GM21717 (cell line): ENCODE measurements at regions not wholly inside any gene's neighbourhood (a gene's known extent, or its start where the extent isn't known, plus 50 kb on each side); places are given as distances from the start of the nearest gene placed in this dataset.

ENCODE experiments used
- ATAC-seq: cut with Tn5 transposase; IDR thresholded peaks from one replicate; pipeline ENCODE4 v1.9.1; 2021; ENCODE audit warnings: mild to moderate bottlenecking, moderate library complexity; ENCODE audit not compliant: unreplicated experiment

GRCh38 chr5:125695996-125696655 lies 727.1 kb upstream of the GRAMD2B start:
- ATAC-seq: no peak

- no peak for ATAC-seq
These were observed 726.4 kb upstream of the GRAMD2B start for GRCh38 chr5:125696762-125697161.

GRCh38 chr5:125698420-125698819 lies 724.8 kb upstream of the GRAMD2B start:
- ATAC-seq: no peak

GRCh38 chr5:125699860-125700259 lies 723.3 kb upstream of the GRAMD2B start:
- no peak for ATAC-seq

- ATAC-seq: no peak
These were observed 722.8 kb upstream of the GRAMD2B start for GRCh38 chr5:125700380-125700861.

- ATAC-seq: no peak
These were observed 719.6 kb upstream of the GRAMD2B start for GRCh38 chr5:125703616-125704015.

GRCh38 chr5:125704888-125705287 lies 718.3 kb upstream of the GRAMD2B start:
- ATAC-seq: no peak

GRCh38 chr5:125708583-125708982 lies 714.6 kb upstream of the GRAMD2B start:
- ATAC-seq: no peak

- no peak for ATAC-seq
These were observed 712.5 kb upstream of the GRAMD2B start for GRCh38 chr5:125710745-125711144.

- no peak for ATAC-seq
These were observed 710.8 kb upstream of the GRAMD2B start for GRCh38 chr5:125712397-125712796.

- ATAC-seq: no peak
These were observed 710.0 kb upstream of the GRAMD2B start for GRCh38 chr5:125713109-125713805.

- no peak for ATAC-seq
These were observed 708.0 kb upstream of the GRAMD2B start for GRCh38 chr5:125715216-125715615.

- no peak for ATAC-seq
These were observed 706.0 kb upstream of the GRAMD2B start for GRCh38 chr5:125717209-125717608.

- no peak for ATAC-seq
These were observed 703.4 kb upstream of the GRAMD2B start for GRCh38 chr5:125719681-125720347.

GRCh38 chr5:125720348-125720685 lies 702.9 kb upstream of the GRAMD2B start:
- ATAC-seq: no peak

GRCh38 chr5:125720721-125721120 lies 702.5 kb upstream of the GRAMD2B start:
- ATAC-seq: no peak

GRCh38 chr5:125722550-125722949 lies 700.7 kb upstream of the GRAMD2B start:
- no peak for ATAC-seq

- ATAC-seq: no peak
These were observed 697.5 kb upstream of the GRAMD2B start for GRCh38 chr5:125725691-125726090.

- ATAC-seq: no peak
These were observed 679.3 kb upstream of the GRAMD2B start for GRCh38 chr5:125743939-125744338.

- no peak for ATAC-seq
These were observed 676.3 kb upstream of the GRAMD2B start for GRCh38 chr5:125746917-125747316.

GRCh38 chr5:125750147-125750860 lies 672.9 kb upstream of the GRAMD2B start:
- no peak for ATAC-seq

- no peak for ATAC-seq
These were observed 672.4 kb upstream of the GRAMD2B start for GRCh38 chr5:125750861-125751186.
